HAP-1 (cell line): ENCODE measurements at regions not wholly inside any gene's neighbourhood (a gene's known extent, or its start where the extent isn't known, plus 50 kb on each side); places are given as distances from the start of the nearest gene placed in this dataset.
"Not testable (repeated sequence)": the region's sequence is repeated elsewhere in the genome, so short reads cannot be mapped to it uniquely, and the experiment has no call there.

Source experiments
- DNase-seq, 2 experiments: peaks; one replicate each; pipeline ENCODE4 v3.0.0-alpha.2; 2016 to 2020; ENCODE audit warnings: low spot score in 2 of 2
- H3K27me3 ChIP-seq: fragments of 250-450 bp; sonication (Bioruptor Pico); 2 replicates; pipeline ENCODE4 v1.5.1; 2020; ENCODE audit warnings: low read depth, mild to moderate bottlenecking, moderate library complexity
- H3K36me3 ChIP-seq: fragments of 250-450 bp; sonication (Bioruptor Pico); replicated peaks from 2 replicates; pipeline ENCODE4 v1.5.1; 2020; ENCODE audit warnings: mild to moderate bottlenecking
- H3K4me1 ChIP-seq: fragments of 250-450 bp; sonication (Bioruptor Pico); 2 replicates; pipeline ENCODE4 v1.5.1; 2020; ENCODE audit warnings: mild to moderate bottlenecking
- H3K4me3 ChIP-seq: fragments of 250-450 bp; sonication (Bioruptor Pico); 2 replicates; pipeline ENCODE4 v1.5.1; 2020; ENCODE audit warnings: mild to moderate bottlenecking, moderate library complexity
- H3K9me3 ChIP-seq: fragments of 250-450 bp; sonication (Bioruptor Pico); 2 replicates; pipeline ENCODE4 v1.5.1; 2020; ENCODE audit warnings: mild to moderate bottlenecking, moderate library complexity
- in situ Hi-C: fragments of 300-500 bp; cut with MboI; formaldehyde crosslinking; loops from 3 replicates; pipeline ENCODE4 v1.14.3; 2020; ENCODE audit warnings: low sequenced_read_pairs, inconsistent platforms, mixed read lengths

- H3K4me3 ChIP-seq, in situ Hi-C loops, H3K9me3 ChIP-seq, H3K36me3 ChIP-seq, DNase-seq, H3K4me1 ChIP-seq: not testable (repeated sequence)
- peaks cover 38% of the 10 kb centered on the region for H3K27me3 ChIP-seq
These were observed 127.2 kb downstream of the ZNF280B start for GRCh38 chr22:22381292-22381691.

- peaks cover 29% of the 10 kb centered on the region for H3K27me3 ChIP-seq
- H3K9me3 ChIP-seq = no peaks in the 10 kb centered on the region
- no peak overlapping the region for H3K4me3 ChIP-seq
- no peaks in the 10 kb centered on the region for H3K36me3 ChIP-seq
- H3K4me1 ChIP-seq = no peaks in the 10 kb centered on the region
- no peak for DNase-seq
- in situ Hi-C loops = no loop called here
These were observed 124.3 kb downstream of the ZNF280B start for GRCh38 chr22:22384267-22384666.

- no peaks in the 10 kb centered on the region for H3K4me1 ChIP-seq
- no peak overlapping the region for H3K4me3 ChIP-seq
- H3K36me3 ChIP-seq = no peaks in the 10 kb centered on the region
- H3K27me3 ChIP-seq = peaks cover 29% of the 10 kb centered on the region
- in situ Hi-C loops = no loop called here
- DNase-seq = no peak
- no peaks in the 10 kb centered on the region for H3K9me3 ChIP-seq
These were observed 123.8 kb downstream of the ZNF280B start for GRCh38 chr22:22384668-22385244.

GRCh38 chr22:22386602-22387385 lies 121.7 kb downstream of the ZNF280B start:
- Histone ChIP-seq H3K9me3 (no peaks in the 10 kb centered on the region), H3K36me3 (no peaks in the 10 kb centered on the region), H3K4me3 (no peak overlapping the region), H3K4me1 (no peaks in the 10 kb centered on the region), H3K27me3 (peaks cover 28% of the 10 kb centered on the region)
- no peak for DNase-seq
- in situ Hi-C loops = no loop called here

- DNase-seq = no peak
- no peaks in the 10 kb centered on the region for H3K36me3 ChIP-seq
- in situ Hi-C loops = no loop called here
- no peak overlapping the region for H3K4me3 ChIP-seq
- no peaks in the 10 kb centered on the region for H3K9me3 ChIP-seq
- no peaks in the 10 kb centered on the region for H3K4me1 ChIP-seq
- peaks cover 22% of the 10 kb centered on the region for H3K27me3 ChIP-seq
These were observed 121.2 kb downstream of the ZNF280B start for GRCh38 chr22:22387386-22387736.

GRCh38 chr22:22388090-22388489 lies 120.5 kb downstream of the ZNF280B start:
- peaks cover 18% of the 10 kb centered on the region for H3K27me3 ChIP-seq
- DNase-seq = no peak

GRCh38 chr22:22388494-22388893 lies 120.0 kb downstream of the ZNF280B start:
- in situ Hi-C loops = no loop called here
- no peak overlapping the region for H3K4me3 ChIP-seq

More at GRCh38 chr22:22388090-22388489, 120.5 kb downstream of the ZNF280B start:
- in situ Hi-C loops = no loop called here
- no peak overlapping the region for H3K4me3 ChIP-seq
- H3K4me1 ChIP-seq = no peaks in the 10 kb centered on the region
- no peaks in the 10 kb centered on the region for H3K36me3 ChIP-seq
- no peaks in the 10 kb centered on the region for H3K9me3 ChIP-seq

GRCh38 chr22:22389467-22389866 lies 119.1 kb downstream of the ZNF280B start:
- in situ Hi-C loops = no loop called here
- no peaks in the 10 kb centered on the region for H3K4me1 ChIP-seq
- no peaks in the 10 kb centered on the region for H3K9me3 ChIP-seq
- H3K4me3 ChIP-seq = no peak overlapping the region
- peaks cover 7% of the 10 kb centered on the region for H3K27me3 ChIP-seq
- DNase-seq = no peak
- no peaks in the 10 kb centered on the region for H3K36me3 ChIP-seq

More at GRCh38 chr22:22388494-22388893, 120.0 kb downstream of the ZNF280B start:
- no peaks in the 10 kb centered on the region for H3K36me3 ChIP-seq
- H3K4me1 ChIP-seq = no peaks in the 10 kb centered on the region
- no peaks in the 10 kb centered on the region for H3K9me3 ChIP-seq
- no peak for DNase-seq
- H3K27me3 ChIP-seq = peaks cover 14% of the 10 kb centered on the region

GRCh38 chr22:22390989-22391388 lies 117.6 kb downstream of the ZNF280B start:
- no peaks in the 10 kb centered on the region for H3K36me3 ChIP-seq
- H3K9me3 ChIP-seq = no peaks in the 10 kb centered on the region
- no peak overlapping the region for H3K4me3 ChIP-seq
- peaks cover 5% of the 10 kb centered on the region for H3K27me3 ChIP-seq
- H3K4me1 ChIP-seq = no peaks in the 10 kb centered on the region
- no peak for DNase-seq
- in situ Hi-C loops = no loop called here

GRCh38 chr22:22391543-22391942 lies 117.0 kb downstream of the ZNF280B start:
- Histone ChIP-seq H3K4me1 (no peaks in the 10 kb centered on the region), H3K9me3 (no peaks in the 10 kb centered on the region), H3K4me3 (no peak overlapping the region), H3K27me3 (peaks cover 3% of the 10 kb centered on the region; the same call in 1 of the 2 replicates), H3K36me3 (no peaks in the 10 kb centered on the region)
- in situ Hi-C loops = no loop called here
- DNase-seq = no peak

GRCh38 chr22:22392131-22392530 lies 116.4 kb downstream of the ZNF280B start:
- no peak for DNase-seq
- Histone ChIP-seq H3K9me3 (no peaks in the 10 kb centered on the region), H3K4me1 (no peaks in the 10 kb centered on the region), H3K4me3 (no peak overlapping the region), H3K36me3 (no peaks in the 10 kb centered on the region), H3K27me3 (peaks cover 3% of the 10 kb centered on the region; the same call in 1 of the 2 replicates)
- in situ Hi-C loops = no loop called here

- in situ Hi-C loops = no loop called here
These were observed 114.0 kb downstream of the ZNF280B start for GRCh38 chr22:22394591-22394990.

GRCh38 chr22:22395245-22395644 lies 113.3 kb downstream of the ZNF280B start:
- no peak for DNase-seq
- no peaks in the 10 kb centered on the region for H3K4me1 ChIP-seq
- H3K9me3 ChIP-seq = no peaks in the 10 kb centered on the region
- no peak overlapping the region for H3K4me3 ChIP-seq
- in situ Hi-C loops = loop anchor here (5.0 kb wide), 1 partner anchor 48 kb away; no protein-coding TSS in a partner anchor
- H3K27me3 ChIP-seq = peaks cover 3% of the 10 kb centered on the region; the same call in 1 of the 2 replicates
- no peaks in the 10 kb centered on the region for H3K36me3 ChIP-seq

More at GRCh38 chr22:22394591-22394990, 114.0 kb downstream of the ZNF280B start:
- H3K9me3 ChIP-seq = no peaks in the 10 kb centered on the region
- peaks cover 3% of the 10 kb centered on the region; the same call in 1 of the 2 replicates for H3K27me3 ChIP-seq
- no peak for DNase-seq
- no peak overlapping the region for H3K4me3 ChIP-seq
- no peaks in the 10 kb centered on the region for H3K4me1 ChIP-seq
- H3K36me3 ChIP-seq = no peaks in the 10 kb centered on the region

GRCh38 chr22:22396741-22397291 lies 111.7 kb downstream of the ZNF280B start:
- H3K4me3 ChIP-seq = no peak overlapping the region
- H3K27me3 ChIP-seq = peaks cover 3% of the 10 kb centered on the region; the same call in 1 of the 2 replicates
- no peaks in the 10 kb centered on the region for H3K9me3 ChIP-seq
- no peak for DNase-seq
- no peaks in the 10 kb centered on the region for H3K36me3 ChIP-seq
- no peaks in the 10 kb centered on the region for H3K4me1 ChIP-seq
- in situ Hi-C loops = loop anchor here (5.0 kb wide), 1 partner anchor 50 kb away; no protein-coding TSS in a partner anchor
